A549 (cell line): ENCODE measurements at regions not wholly inside any gene's neighbourhood (a gene's known extent, or its start where the extent isn't known, plus 50 kb on each side); places are given as distances from the start of the nearest gene placed in this dataset.

Experiments
- ATAC-seq, 2 experiments: fragments of 200-7000 bp in 1 of 2; fragments of >200 bp in 1 of 2; cut with Nextera tagmentation in 1 of 2; cut with Tn5 transposase in 1 of 2; 3 replicates each; pipeline versions ENCODE4 v1.8.0 to v1.9.1; 2018 to 2020; ENCODE audit warnings: mild to moderate bottlenecking in 1 of 2, moderate library complexity in 1 of 2
- CTCF ChIA-PET: fragments of 300-600 bp; sonication (Branson Sonifier 250); formaldehyde crosslinking; extraction: SDS; loops from one replicate; lab custom pipeline; 2021; ENCODE audit warnings: antibody characterized with exemption, inconsistent platforms; lab: Yijun Ruan, JAX
- POLR2A ChIA-PET: fragments of 350-600 bp; formaldehyde crosslinking; extraction: SDS; loops from one replicate; lab custom pipeline; 2021; ENCODE audit warnings: antibody characterized with exemption, inconsistent platforms; lab: Yijun Ruan, JAX
- DNase-seq, 2 experiments: peaks; one replicate each; pipeline versions ENCODE4 v3.0.0 to v3.0.0-alpha.2; 2011 to 2016; ENCODE audit warnings: low read depth in 1 of 2, low spot score in 1 of 2
- FAIRE-seq: peaks from 2 replicates; lab custom pipeline; 2011; peaks lifted over from hg19 to GRCh38; lab: Jason Lieb, UNC
- H3K27ac ChIP-seq, 2 experiments: fragments of >200 bp; sonication (Bioruptor Twin); formaldehyde crosslinking; 3 replicates each; pipeline ENCODE4 v1.5.1; 2016 to 2017
- H3K4me1 ChIP-seq: fragments of >200 bp; sonication (Bioruptor Twin); formaldehyde crosslinking; 3 replicates; pipeline ENCODE4 v1.6.1; 2016
- H3K4me2 ChIP-seq: fragments of >200 bp; sonication (Bioruptor Twin); formaldehyde crosslinking; 3 replicates; pipeline ENCODE4 v1.6.1; 2016
- H3K4me3 ChIP-seq: fragments of >200 bp; sonication (Bioruptor Twin); formaldehyde crosslinking; 3 replicates; pipeline ENCODE4 v1.5.1; 2016
- H3K9me3 ChIP-seq: fragments of >200 bp; sonication (Bioruptor Twin); formaldehyde crosslinking; 3 replicates; pipeline ENCODE4 v1.6.1; 2016
- BCL3 ChIP-seq: fragments of >200 bp; sonication (Bioruptor Twin); formaldehyde crosslinking; IDR thresholded peaks from 3 replicates; pipeline ENCODE4 v1.6.1; 2016
- CBX8 ChIP-seq: fragments of 200-600 bp; sonication (generic); IDR thresholded peaks from 2 replicates; pipeline ENCODE4 v1.6.1; 2016
- EHF ChIP-seq: fragments of 250-450 bp; sonication (Bioruptor Pico); IDR thresholded peaks from 2 replicates; pipeline ENCODE4 v1.5.0; 2020; ENCODE audit warnings: mild to moderate bottlenecking
- EHMT2 ChIP-seq: fragments of 200-600 bp; sonication (generic); IDR thresholded peaks from 2 replicates; pipeline ENCODE4 v1.6.1; 2016; ENCODE audit warnings: antibody characterized with exemption, low read depth, mild to moderate bottlenecking, moderate library complexity
- FOSL2 ChIP-seq, 2 experiments: fragments of 450-650 bp in 1 of 2; fragments of >200 bp in 1 of 2; sonication (Bioruptor Twin) in 1 of 2; formaldehyde crosslinking; IDR thresholded peaks; 2 replicates each; pipeline versions ENCODE4 v1.5.0 to v1.6.1; 2016 to 2020; ENCODE audit warnings: mild to moderate bottlenecking in 1 of 2, moderate library complexity in 1 of 2
- HES2 ChIP-seq: fragments of >200 bp; sonication (Bioruptor Twin); formaldehyde crosslinking; IDR thresholded peaks from 2 replicates; pipeline ENCODE4 v1.6.1; 2016
- HEYL ChIP-seq: fragments of 250-450 bp; sonication (Bioruptor Pico); IDR thresholded peaks from 2 replicates; pipeline ENCODE4 v1.8.0; 2021; ENCODE audit warnings: mild to moderate bottlenecking, moderate library complexity
- HOXA7 ChIP-seq: fragments of 250-450 bp; sonication (Bioruptor Pico); IDR thresholded peaks from 2 replicates; pipeline ENCODE4 v1.5.0; 2020; ENCODE audit warnings: mild to moderate bottlenecking, moderate library complexity
- HOXB5 ChIP-seq: fragments of 250-450 bp; sonication (Bioruptor Pico); IDR thresholded peaks from 2 replicates; pipeline ENCODE4 v1.5.0; 2020; ENCODE audit warnings: mild to moderate bottlenecking, moderate library complexity
- JUNB ChIP-seq: fragments of >200 bp; sonication (Bioruptor Twin); formaldehyde crosslinking; IDR thresholded peaks from 2 replicates; pipeline ENCODE4 v1.6.1; 2016
- PHF8 ChIP-seq: fragments of 200-600 bp; sonication (generic); IDR thresholded peaks from 2 replicates; pipeline ENCODE4 v1.6.1; 2016; ENCODE audit warnings: low read depth, mild to moderate bottlenecking, antibody characterized with exemption, moderate library complexity, borderline replicate concordance
- RCOR1 ChIP-seq: fragments of 150-350 bp; IDR thresholded peaks from 2 replicates; pipeline ENCODE4 v1.6.1; 2014; ENCODE audit warnings: antibody characterized with exemption, low read length, low read depth
- REST ChIP-seq: fragments of 200-600 bp; sonication (generic); IDR thresholded peaks from 2 replicates; pipeline ENCODE4 v1.6.1; 2016; ENCODE audit warnings: antibody characterized with exemption, mild to moderate bottlenecking, moderate library complexity
- TFCP2L1 ChIP-seq: fragments of 250-450 bp; sonication (Bioruptor Pico); IDR thresholded peaks from 2 replicates; pipeline ENCODE4 v1.5.0; 2021; ENCODE audit warnings: mild to moderate bottlenecking
- ZC3H11A ChIP-seq: fragments of 450-650 bp; IDR thresholded peaks from 2 replicates; pipeline ENCODE4 v1.6.1; 2014; ENCODE audit warnings: antibody characterized with exemption, mild to moderate bottlenecking
- ZFP36 ChIP-seq: fragments of 450-650 bp; IDR thresholded peaks from 2 replicates; pipeline ENCODE4 v1.6.1; 2014; ENCODE audit warnings: borderline replicate concordance; ENCODE audit not compliant: partially characterized antibody
- WGBS: methylation state at CpG from one replicate; pipeline ENCODE4 v1.1.6; 2017; ENCODE audit errors: missing lambda C conversion rate; 5-methylcytosine and 5-hydroxymethylcytosine counted together
- TF ChIP-seq, protein P1 (sequence below): fragments of >200 bp; sonication (Bioruptor Twin); formaldehyde crosslinking; IDR thresholded peaks from 3 replicates; pipeline ENCODE4 v1.5.1; 2016
- TF ChIP-seq, protein P2 (sequence below): fragments of 250-450 bp; sonication (Bioruptor Pico); IDR thresholded peaks from 2 replicates; pipeline ENCODE4 v1.5.0; 2021; ENCODE audit warnings: mild to moderate bottlenecking, moderate library complexity, borderline replicate concordance

- no peak overlapping the region for H3K4me3 ChIP-seq
- TF ChIP-seq REST (peak; percentile 59; the same call in 1 of the 2 replicates), FOSL2 (IDR thresholded peaks at IDR 0.05) (no peak), FOSL2 (CRISPR knock-in tag; IDR thresholded peaks at IDR 0.05) (no peak)
- FAIRE-seq: no peak
- peaks cover 12% of the 10 kb centered on the region for H3K4me1 ChIP-seq
- DNase-seq: no peak
- no peaks in the 10 kb centered on the region for H3K9me3 ChIP-seq
- ChIA-PET POLR2A (no interaction called here), CTCF (no interaction called here)
- no peak for ATAC-seq
- WGBS: 67% methylated on average over 6 of the region's 6 CpGs
- no peak overlapping the region for H3K4me2 ChIP-seq
- no peak overlapping the region for H3K27ac ChIP-seq
These were observed 292.7 kb upstream of the TENM3 start for GRCh38 chr4:181950372-181951127.

DNA sequence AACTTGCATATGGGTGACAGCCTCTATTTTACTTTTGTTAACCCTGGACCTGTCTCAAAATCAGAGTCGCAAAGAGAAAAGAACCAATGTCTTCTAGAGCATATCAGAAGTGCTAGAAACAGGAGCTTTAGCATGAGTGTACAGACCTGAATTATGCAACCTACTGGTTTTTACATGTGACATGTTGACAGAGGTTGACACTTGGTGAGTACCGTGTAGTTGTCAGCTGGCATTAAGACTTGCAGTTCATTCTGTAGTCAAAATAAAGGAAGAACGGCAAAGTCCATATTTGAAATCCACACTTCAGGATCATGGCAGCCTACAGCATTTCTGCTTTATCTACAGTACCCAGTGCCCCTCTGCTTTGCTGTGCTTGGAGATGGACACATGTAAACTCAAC lies 291.9 kb upstream of the TENM3 start:
- TF ChIP-seq JUNB (no peak), ZFP36 (no peak), EHF (CRISPR knock-in tag) (no peak), PHF8 (no peak), REST (no peak), TFCP2L1 (CRISPR knock-in tag) (no peak), HOXB5 (CRISPR knock-in tag) (no peak), ZC3H11A (no peak), HOXA7 (CRISPR knock-in tag) (no peak), RCOR1 (no peak), HES2 (no peak), HEYL (CRISPR knock-in tag) (no peak), BCL3 (no peak), EHMT2 (no peak), CBX8 (no peak)
- TF ChIP-seq, protein P1, sequence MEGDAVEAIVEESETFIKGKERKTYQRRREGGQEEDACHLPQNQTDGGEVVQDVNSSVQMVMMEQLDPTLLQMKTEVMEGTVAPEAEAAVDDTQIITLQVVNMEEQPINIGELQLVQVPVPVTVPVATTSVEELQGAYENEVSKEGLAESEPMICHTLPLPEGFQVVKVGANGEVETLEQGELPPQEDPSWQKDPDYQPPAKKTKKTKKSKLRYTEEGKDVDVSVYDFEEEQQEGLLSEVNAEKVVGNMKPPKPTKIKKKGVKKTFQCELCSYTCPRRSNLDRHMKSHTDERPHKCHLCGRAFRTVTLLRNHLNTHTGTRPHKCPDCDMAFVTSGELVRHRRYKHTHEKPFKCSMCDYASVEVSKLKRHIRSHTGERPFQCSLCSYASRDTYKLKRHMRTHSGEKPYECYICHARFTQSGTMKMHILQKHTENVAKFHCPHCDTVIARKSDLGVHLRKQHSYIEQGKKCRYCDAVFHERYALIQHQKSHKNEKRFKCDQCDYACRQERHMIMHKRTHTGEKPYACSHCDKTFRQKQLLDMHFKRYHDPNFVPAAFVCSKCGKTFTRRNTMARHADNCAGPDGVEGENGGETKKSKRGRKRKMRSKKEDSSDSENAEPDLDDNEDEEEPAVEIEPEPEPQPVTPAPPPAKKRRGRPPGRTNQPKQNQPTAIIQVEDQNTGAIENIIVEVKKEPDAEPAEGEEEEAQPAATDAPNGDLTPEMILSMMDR: no peak
- TF ChIP-seq, protein P2, sequence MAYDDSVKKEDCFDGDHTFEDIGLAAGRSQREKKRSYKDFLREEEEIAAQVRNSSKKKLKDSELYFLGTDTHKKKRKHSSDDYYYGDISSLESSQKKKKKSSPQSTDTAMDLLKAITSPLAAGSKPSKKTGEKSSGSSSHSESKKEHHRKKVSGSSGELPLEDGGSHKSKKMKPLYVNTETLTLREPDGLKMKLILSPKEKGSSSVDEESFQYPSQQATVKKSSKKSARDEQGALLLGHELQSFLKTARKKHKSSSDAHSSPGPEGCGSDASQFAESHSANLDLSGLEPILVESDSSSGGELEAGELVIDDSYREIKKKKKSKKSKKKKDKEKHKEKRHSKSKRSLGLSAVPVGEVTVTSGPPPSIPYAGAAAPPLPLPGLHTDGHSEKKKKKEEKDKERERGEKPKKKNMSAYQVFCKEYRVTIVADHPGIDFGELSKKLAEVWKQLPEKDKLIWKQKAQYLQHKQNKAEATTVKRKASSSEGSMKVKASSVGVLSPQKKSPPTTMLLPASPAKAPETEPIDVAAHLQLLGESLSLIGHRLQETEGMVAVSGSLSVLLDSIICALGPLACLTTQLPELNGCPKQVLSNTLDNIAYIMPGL (CRISPR knock-in tag): no peak
- WGBS: 84% methylated on average over 3 of the region's 3 CpGs
- Histone ChIP-seq H3K4me1 (peaks cover 12% of the 10 kb centered on the region), H3K27ac (peak overlapping the region in 1 of 2 experiments; percentile 24; a peak in 1 of 6 replicates), H3K9me3 (no peaks in the 10 kb centered on the region), H3K4me3 (no peak overlapping the region), H3K4me2 (no peak overlapping the region)
- FAIRE-seq (no peak), ATAC-seq (no peak), DNase-seq (no peak)
- ChIA-PET CTCF (no interaction called here), POLR2A (no interaction called here)
